Nephron progenitor cell (in vitro differentiated cells): ENCODE measurements at regions not wholly inside any gene's neighbourhood (a gene's known extent, or its start where the extent isn't known, plus 50 kb on each side); places are given as distances from the start of the nearest gene placed in this dataset.

Experiments used
- DNase-seq: peaks from one replicate; pipeline ENCODE4 v3.0.0; 2021
- H3K27ac Mint-ChIP-seq: 2 replicates; pipeline ENCODE4 v1.8.0; 2021; ENCODE audit warnings: mild to moderate bottlenecking, moderate library complexity, mixed read lengths
- H3K27me3 Mint-ChIP-seq: 2 replicates; pipeline ENCODE4 v1.8.0; 2021; ENCODE audit warnings: mild to moderate bottlenecking, low read depth, mixed read lengths; ENCODE audit not compliant: poor library complexity
- H3K36me3 Mint-ChIP-seq: 2 replicates; pipeline ENCODE4 v1.8.0; 2021; ENCODE audit warnings: low read depth, mixed read lengths
- H3K4me1 Mint-ChIP-seq: 2 replicates; pipeline ENCODE4 v1.8.0; 2021; ENCODE audit warnings: mixed read lengths
- H3K4me3 Mint-ChIP-seq: 2 replicates; pipeline ENCODE4 v1.8.0; 2021; ENCODE audit warnings: mild to moderate bottlenecking, moderate library complexity, mixed read lengths
- H3K9me3 Mint-ChIP-seq: 2 replicates; pipeline ENCODE4 v1.8.0; 2021; ENCODE audit warnings: mild to moderate bottlenecking, moderate library complexity, mixed read lengths
- TF ChIP-seq, protein P1 (sequence below): fragments of 200-600 bp; sonication (generic); IDR thresholded peaks from 2 replicates; pipeline ENCODE4 v1.5.0; 2021; ENCODE audit warnings: antibody characterized with exemption

DNA sequence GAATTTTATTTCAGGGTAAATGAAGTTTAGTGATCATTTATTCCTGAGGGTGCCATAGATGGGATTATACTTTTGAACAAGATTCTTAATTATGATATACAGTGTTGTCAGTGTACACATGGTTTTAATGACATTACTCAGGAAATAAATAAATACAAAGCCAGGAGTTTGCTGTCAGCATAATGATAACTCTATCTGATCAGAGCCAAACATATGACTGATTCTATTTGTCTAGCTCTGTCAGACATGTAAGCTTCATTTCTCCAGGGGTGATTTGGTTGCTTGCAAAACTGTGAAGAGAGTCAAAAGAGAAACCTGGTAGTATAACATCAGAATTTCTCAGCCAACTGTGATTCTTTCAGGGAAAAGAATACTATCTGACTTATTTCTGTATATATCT is 1425.8 kb upstream of the C9orf72 start:
- no peak for DNase-seq
- Mint-ChIP-seq H3K27ac (no peak overlapping the region), H3K4me3 (no peak overlapping the region), H3K4me1 (no peaks in the 10 kb centered on the region), H3K9me3 (no peaks in the 10 kb centered on the region), H3K27me3 (no peaks in the 10 kb centered on the region), H3K36me3 (no peaks in the 10 kb centered on the region)
- TF ChIP-seq, protein P1, sequence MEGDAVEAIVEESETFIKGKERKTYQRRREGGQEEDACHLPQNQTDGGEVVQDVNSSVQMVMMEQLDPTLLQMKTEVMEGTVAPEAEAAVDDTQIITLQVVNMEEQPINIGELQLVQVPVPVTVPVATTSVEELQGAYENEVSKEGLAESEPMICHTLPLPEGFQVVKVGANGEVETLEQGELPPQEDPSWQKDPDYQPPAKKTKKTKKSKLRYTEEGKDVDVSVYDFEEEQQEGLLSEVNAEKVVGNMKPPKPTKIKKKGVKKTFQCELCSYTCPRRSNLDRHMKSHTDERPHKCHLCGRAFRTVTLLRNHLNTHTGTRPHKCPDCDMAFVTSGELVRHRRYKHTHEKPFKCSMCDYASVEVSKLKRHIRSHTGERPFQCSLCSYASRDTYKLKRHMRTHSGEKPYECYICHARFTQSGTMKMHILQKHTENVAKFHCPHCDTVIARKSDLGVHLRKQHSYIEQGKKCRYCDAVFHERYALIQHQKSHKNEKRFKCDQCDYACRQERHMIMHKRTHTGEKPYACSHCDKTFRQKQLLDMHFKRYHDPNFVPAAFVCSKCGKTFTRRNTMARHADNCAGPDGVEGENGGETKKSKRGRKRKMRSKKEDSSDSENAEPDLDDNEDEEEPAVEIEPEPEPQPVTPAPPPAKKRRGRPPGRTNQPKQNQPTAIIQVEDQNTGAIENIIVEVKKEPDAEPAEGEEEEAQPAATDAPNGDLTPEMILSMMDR, result no peak

DNA sequence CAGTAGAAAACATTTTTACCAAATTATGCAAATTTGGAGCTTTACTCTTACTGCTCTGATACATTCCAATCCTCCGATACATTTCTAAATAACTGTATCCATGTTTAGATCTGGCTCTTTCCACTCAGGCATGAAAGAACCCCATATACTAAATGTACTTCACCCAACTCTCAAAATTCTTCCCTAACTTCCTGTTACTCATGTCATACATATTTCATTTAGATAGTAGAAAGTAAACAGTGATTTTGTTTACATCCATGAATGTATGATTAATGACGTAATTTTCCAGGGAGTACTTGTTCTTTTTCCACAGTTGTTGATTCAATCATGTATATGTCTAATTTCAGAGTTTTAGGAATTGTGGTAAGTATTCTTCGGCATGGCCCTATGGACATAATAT is 1426.5 kb upstream of the C9orf72 start:
- no peaks in the 10 kb centered on the region for H3K4me1 Mint-ChIP-seq

DNA sequence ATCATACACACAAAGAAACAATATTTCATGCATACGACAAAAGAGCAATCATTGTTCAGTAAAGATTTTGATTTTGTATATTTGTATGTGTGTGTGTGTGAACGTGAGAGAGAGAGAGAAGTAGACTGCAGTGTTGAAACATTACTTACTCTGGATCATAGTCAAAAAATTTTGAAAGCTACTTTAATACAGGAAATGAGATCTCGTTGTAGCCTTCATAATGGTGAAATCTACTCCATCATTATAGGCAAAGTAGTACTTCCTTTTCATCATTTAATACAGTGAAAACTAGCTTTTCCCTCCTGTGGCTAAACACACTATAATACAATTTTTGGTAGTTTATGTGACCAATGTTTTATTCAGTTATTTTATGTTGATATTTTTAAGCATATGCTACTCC is 1427.7 kb upstream of the C9orf72 start:
- H3K4me1 Mint-ChIP-seq, result no peaks in the 10 kb centered on the region
- no peak overlapping the region for H3K27ac Mint-ChIP-seq
- H3K27me3 Mint-ChIP-seq, result no peaks in the 10 kb centered on the region
- H3K4me3 Mint-ChIP-seq, result no peak overlapping the region
- no peaks in the 10 kb centered on the region for H3K36me3 Mint-ChIP-seq
- no peak for DNase-seq
- H3K9me3 Mint-ChIP-seq, result no peaks in the 10 kb centered on the region
- TF ChIP-seq, protein P1, result no peak

More for the DNA sequence above, 1426.5 kb upstream of the C9orf72 start:
- TF ChIP-seq, protein P1, result no peak
- Mint-ChIP-seq H3K27me3 (no peaks in the 10 kb centered on the region), H3K36me3 (no peaks in the 10 kb centered on the region), H3K27ac (no peak overlapping the region), H3K9me3 (no peaks in the 10 kb centered on the region), H3K4me3 (no peak overlapping the region)
- DNase-seq, result no peak

DNA sequence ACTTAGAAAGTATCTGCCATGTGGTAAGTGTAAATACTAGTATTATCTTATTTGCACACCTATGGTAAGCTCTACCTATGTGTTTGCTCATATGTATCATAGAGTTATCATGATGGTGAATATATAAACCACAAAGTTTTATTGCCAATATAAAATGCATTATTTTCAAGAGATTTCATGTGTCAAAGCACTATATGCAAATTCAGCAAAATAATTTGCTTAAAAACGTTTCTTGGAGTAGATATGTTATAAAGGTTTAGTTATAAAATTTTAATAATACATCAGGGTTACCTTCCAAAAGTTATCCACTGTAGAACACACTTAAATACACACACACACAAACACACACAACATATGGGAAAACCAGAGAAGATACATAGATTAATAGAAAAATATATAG is 1431.7 kb upstream of the C9orf72 start:
- TF ChIP-seq, protein P1, result no peak
- Mint-ChIP-seq H3K27me3 (no peaks in the 10 kb centered on the region), H3K4me3 (no peak overlapping the region), H3K27ac (no peak overlapping the region), H3K4me1 (no peaks in the 10 kb centered on the region), H3K9me3 (peaks cover 6% of the 10 kb centered on the region), H3K36me3 (no peaks in the 10 kb centered on the region)
- no peak for DNase-seq

DNA sequence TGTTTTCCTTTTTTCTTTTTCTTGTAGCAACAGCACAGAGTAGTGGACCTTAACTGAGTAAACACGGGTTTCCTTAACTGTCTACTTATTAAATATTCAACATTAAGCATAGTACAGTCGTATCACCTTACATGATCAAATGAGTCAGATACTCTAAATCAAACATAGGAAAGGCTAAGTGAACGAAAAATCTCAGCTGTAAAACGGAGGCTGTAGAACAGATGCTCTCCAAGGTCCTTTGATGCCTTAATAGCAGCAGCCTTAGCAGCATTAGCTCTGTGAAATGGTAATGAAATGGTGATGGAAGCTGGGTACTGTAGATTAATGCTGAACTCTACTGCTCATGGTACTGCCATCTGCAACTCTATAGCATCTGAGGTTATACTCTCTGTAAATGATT is 1433.3 kb upstream of the C9orf72 start:
- Mint-ChIP-seq H3K4me1 (no peaks in the 10 kb centered on the region), H3K9me3 (peaks cover 6% of the 10 kb centered on the region), H3K36me3 (no peaks in the 10 kb centered on the region)

DNA sequence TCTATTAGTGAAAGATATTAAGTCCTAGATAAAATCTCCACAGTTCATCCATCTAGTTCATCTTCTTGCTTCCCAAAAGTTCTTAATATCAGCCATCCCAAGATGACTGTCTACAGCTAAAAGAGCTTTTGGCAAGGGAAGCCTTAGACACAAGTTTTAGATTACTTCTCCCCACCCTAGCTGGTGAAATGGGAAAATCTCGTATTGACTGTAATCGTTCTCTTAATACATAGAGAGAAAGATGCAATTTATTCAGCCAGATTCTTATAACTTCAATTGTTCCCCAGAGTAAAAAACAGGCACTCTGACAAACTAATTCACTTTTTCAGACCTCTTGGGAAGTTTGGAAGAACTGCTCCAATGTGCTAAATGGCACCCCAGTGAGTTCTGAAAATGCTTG is 1439.6 kb upstream of the C9orf72 start:
- Mint-ChIP-seq H3K36me3 (no peaks in the 10 kb centered on the region), H3K27ac (no peak overlapping the region)

More for the DNA sequence above, 1433.3 kb upstream of the C9orf72 start:
- Mint-ChIP-seq H3K27me3 (no peaks in the 10 kb centered on the region), H3K4me3 (no peak overlapping the region), H3K27ac (no peak overlapping the region)
- TF ChIP-seq, protein P1, result no peak
- DNase-seq, result no peak

More for the DNA sequence above, 1439.6 kb upstream of the C9orf72 start:
- H3K9me3 Mint-ChIP-seq, result peaks cover 6% of the 10 kb centered on the region
- H3K27me3 Mint-ChIP-seq, result no peaks in the 10 kb centered on the region
- no peaks in the 10 kb centered on the region for H3K4me1 Mint-ChIP-seq
- DNase-seq, result no peak
- no peak overlapping the region for H3K4me3 Mint-ChIP-seq
- TF ChIP-seq, protein P1, result no peak
